Naive thymus-derived CD8-positive, alpha-beta T cell (primary cell): ENCODE measurements at regions not wholly inside any gene's neighbourhood (a gene's known extent, or its start where the extent isn't known, plus 50 kb on each side); places are given as distances from the start of the nearest gene placed in this dataset.

Experiments
- ATAC-seq, 2 donors: fragments of 150-1000 bp; cut with Tn5 transposase in 1 of 2; sonication (Bioruptor Pico), chemical (Tn5 transposase) in 1 of 2; 1 replicate in 1 of 2; 2 replicates in 1 of 2; pipeline ENCODE4 v1.10.0; 2021; ENCODE audit warnings: mild to moderate bottlenecking in 2 of 2, moderate library complexity in 2 of 2
- POLR2A ChIA-PET: fragments of 350-600 bp; sonication (Branson Sonifier 250); formaldehyde crosslinking; loops from one replicate; lab custom pipeline; 2021; ENCODE audit warnings: antibody characterized with exemption; lab: Charles Lee
- DNase-seq, 10 donors: peaks; one replicate each; pipeline versions ENCODE4 v3.0.0 to v3.0.0-alpha.2; 2020 to 2022
- H3K27ac Mint-ChIP-seq, 10 donors: one replicate each; pipeline ENCODE4 v1.8.0; 2020 to 2022; ENCODE audit warnings: mild to moderate bottlenecking in 10 of 10, mixed read lengths in 10 of 10, moderate library complexity in 4 of 10, inconsistent platforms in 1 of 10
- H3K27me3 Mint-ChIP-seq, 5 donors: one replicate each; pipeline ENCODE4 v1.8.0; 2021 to 2022; ENCODE audit warnings: mixed read lengths in 5 of 5
- H3K36me3 Mint-ChIP-seq, 3 donors: one replicate each; pipeline ENCODE4 v1.8.0; 2020 to 2022; ENCODE audit warnings: mixed read lengths in 3 of 3, mild to moderate bottlenecking in 2 of 3, inconsistent platforms in 1 of 3
- H3K4me1 Mint-ChIP-seq, 4 donors: one replicate each; pipeline ENCODE4 v1.8.0; 2021 to 2022; ENCODE audit warnings: mixed read lengths in 4 of 4
- H3K4me3 Mint-ChIP-seq, 10 donors: one replicate each; pipeline ENCODE4 v1.8.0; 2020 to 2022; ENCODE audit warnings: mild to moderate bottlenecking in 10 of 10, mixed read lengths in 10 of 10, moderate library complexity in 6 of 10, inconsistent platforms in 1 of 10
- H3K9me3 Mint-ChIP-seq, 9 donors: one replicate each; pipeline ENCODE4 v1.8.0; 2020 to 2022; ENCODE audit warnings: mixed read lengths in 9 of 9, mild to moderate bottlenecking in 3 of 9, inconsistent platforms in 1 of 9, moderate library complexity in 1 of 9

GRCh38 chr14:44081146-44081545 lies 425.9 kb downstream of the FSCB start:
- POLR2A ChIA-PET, result no interaction called here
- H3K27me3 Mint-ChIP-seq, result no peaks in the 10 kb centered on the region
- H3K36me3 Mint-ChIP-seq, result no peaks in the 10 kb centered on the region
- no peak overlapping the region for H3K4me3 Mint-ChIP-seq
- H3K9me3 Mint-ChIP-seq, result peaks cover 0 to 37% (median 10%) of the 10 kb centered on the region in 9 donors
- ATAC-seq, result no peak
- H3K4me1 Mint-ChIP-seq, result no peaks in the 10 kb centered on the region
- DNase-seq, result no peak
- no peak overlapping the region for H3K27ac Mint-ChIP-seq

- Mint-ChIP-seq H3K27ac (no peak overlapping the region), H3K36me3 (no peaks in the 10 kb centered on the region), H3K4me1 (no peaks in the 10 kb centered on the region), H3K9me3 (peaks cover 0 to 14% (median 2%) of the 10 kb centered on the region in 9 donors), H3K27me3 (no peaks in the 10 kb centered on the region), H3K4me3 (no peak overlapping the region)
- DNase-seq (no peak), ATAC-seq (no peak)
- POLR2A ChIA-PET, result no interaction called here
Measured at GRCh38 chr14:44070046-44070445, 437.0 kb downstream of the FSCB start.

GRCh38 chr14:44053422-44053821 lies 453.7 kb downstream of the FSCB start:
- no peak for DNase-seq
- no peak for ATAC-seq
- Mint-ChIP-seq H3K4me3 (no peak overlapping the region), H3K9me3 (peaks cover 0 to 25% (median 10%) of the 10 kb centered on the region in 9 donors), H3K27me3 (no peaks in the 10 kb centered on the region), H3K4me1 (no peaks in the 10 kb centered on the region), H3K36me3 (no peaks in the 10 kb centered on the region), H3K27ac (no peak overlapping the region)
- POLR2A ChIA-PET, result no interaction called here

GRCh38 chr14:44041700-44042099 lies 465.4 kb downstream of the FSCB start:
- DNase-seq (no peak), ATAC-seq (no peak)
- no peaks in the 10 kb centered on the region for H3K4me1 Mint-ChIP-seq
- H3K4me3 Mint-ChIP-seq, result no peak overlapping the region
- no peaks in the 10 kb centered on the region for H3K27me3 Mint-ChIP-seq
- H3K27ac Mint-ChIP-seq, result no peak overlapping the region
- peaks cover 2 to 48% (median 19%) of the 10 kb centered on the region in 9 donors for H3K9me3 Mint-ChIP-seq
- no peaks in the 10 kb centered on the region for H3K36me3 Mint-ChIP-seq
- POLR2A ChIA-PET, result no interaction called here

- no peaks in the 10 kb centered on the region for H3K27me3 Mint-ChIP-seq
- no peak overlapping the region for H3K4me3 Mint-ChIP-seq
- no peak overlapping the region for H3K27ac Mint-ChIP-seq
- no peaks in the 10 kb centered on the region for H3K36me3 Mint-ChIP-seq
- peaks cover 0 to 38% (median 13%) of the 10 kb centered on the region in 9 donors for H3K9me3 Mint-ChIP-seq
- no peaks in the 10 kb centered on the region for H3K4me1 Mint-ChIP-seq
- no peak for ATAC-seq
- POLR2A ChIA-PET, result no interaction called here
- no peak for DNase-seq
Measured at GRCh38 chr14:44040561-44040960, 466.5 kb downstream of the FSCB start.

GRCh38 chr14:44036248-44036647 lies 470.8 kb downstream of the FSCB start:
- ATAC-seq, result no peak
- Mint-ChIP-seq H3K27ac (no peak overlapping the region), H3K9me3 (peaks cover 2 to 34% (median 12%) of the 10 kb centered on the region in 9 donors), H3K4me1 (no peaks in the 10 kb centered on the region), H3K27me3 (no peaks in the 10 kb centered on the region), H3K36me3 (no peaks in the 10 kb centered on the region), H3K4me3 (no peak overlapping the region)
- POLR2A ChIA-PET, result no interaction called here
- DNase-seq, result no peak

- H3K4me1 Mint-ChIP-seq, result no peaks in the 10 kb centered on the region
- POLR2A ChIA-PET, result no interaction called here
- no peaks in the 10 kb centered on the region for H3K36me3 Mint-ChIP-seq
- H3K27ac Mint-ChIP-seq, result no peak overlapping the region
- peaks cover 2 to 34% (median 12%) of the 10 kb centered on the region in 9 donors for H3K9me3 Mint-ChIP-seq
- ATAC-seq (no peak), DNase-seq (no peak)
- H3K4me3 Mint-ChIP-seq, result no peak overlapping the region
- no peaks in the 10 kb centered on the region for H3K27me3 Mint-ChIP-seq
Measured at GRCh38 chr14:44035707-44036106, 471.4 kb downstream of the FSCB start.

- H3K4me3 Mint-ChIP-seq, result no peak overlapping the region
Measured at GRCh38 chr14:44030831-44031383, 476.2 kb downstream of the FSCB start.

GRCh38 chr14:44029933-44030332 lies 477.1 kb downstream of the FSCB start:
- ATAC-seq (no peak), DNase-seq (no peak)
- peaks cover 0 to 11% (median 2%) of the 10 kb centered on the region in 9 donors for H3K9me3 Mint-ChIP-seq
- no peaks in the 10 kb centered on the region for H3K27me3 Mint-ChIP-seq
- no peaks in the 10 kb centered on the region for H3K4me1 Mint-ChIP-seq
- POLR2A ChIA-PET, result no interaction called here
- H3K27ac Mint-ChIP-seq, result no peak overlapping the region
- no peaks in the 10 kb centered on the region for H3K36me3 Mint-ChIP-seq
- H3K4me3 Mint-ChIP-seq, result no peak overlapping the region

More at GRCh38 chr14:44030831-44031383, 476.2 kb downstream of the FSCB start:
- H3K9me3 Mint-ChIP-seq, result peaks cover 0 to 12% (median 2%) of the 10 kb centered on the region in 9 donors
- no peaks in the 10 kb centered on the region for H3K4me1 Mint-ChIP-seq
- H3K27me3 Mint-ChIP-seq, result no peaks in the 10 kb centered on the region
- no peak for DNase-seq
- H3K27ac Mint-ChIP-seq, result no peak overlapping the region
- no peak for ATAC-seq
- POLR2A ChIA-PET, result no interaction called here
- no peaks in the 10 kb centered on the region for H3K36me3 Mint-ChIP-seq

- ATAC-seq (no peak), DNase-seq (no peak)
- Mint-ChIP-seq H3K9me3 (peaks cover 2 to 20% (median 10%) of the 10 kb centered on the region in 9 donors), H3K27ac (no peak overlapping the region), H3K4me1 (no peaks in the 10 kb centered on the region), H3K36me3 (no peaks in the 10 kb centered on the region), H3K4me3 (no peak overlapping the region), H3K27me3 (no peaks in the 10 kb centered on the region)
- POLR2A ChIA-PET, result no interaction called here
Measured at GRCh38 chr14:44027397-44027796, 479.7 kb downstream of the FSCB start.

- POLR2A ChIA-PET, result no interaction called here
- H3K36me3 Mint-ChIP-seq, result no peaks in the 10 kb centered on the region
- no peak overlapping the region for H3K4me3 Mint-ChIP-seq
- H3K27me3 Mint-ChIP-seq, result no peaks in the 10 kb centered on the region
- ATAC-seq, result no peak
- H3K4me1 Mint-ChIP-seq, result no peaks in the 10 kb centered on the region
- H3K9me3 Mint-ChIP-seq, result peaks cover 2 to 30% (median 12%) of the 10 kb centered on the region in 9 donors
- no peak for DNase-seq
- no peak overlapping the region for H3K27ac Mint-ChIP-seq
Measured at GRCh38 chr14:44010595-44010994, 496.5 kb downstream of the FSCB start.

- Mint-ChIP-seq H3K4me1 (no peaks in the 10 kb centered on the region), H3K4me3 (no peak overlapping the region), H3K9me3 (peaks cover 2 to 28% (median 10%) of the 10 kb centered on the region in 9 donors), H3K36me3 (no peaks in the 10 kb centered on the region), H3K27ac (no peak overlapping the region), H3K27me3 (no peaks in the 10 kb centered on the region)
- no peak for DNase-seq
- POLR2A ChIA-PET, result no interaction called here
- no peak for ATAC-seq
Measured at GRCh38 chr14:44010071-44010470, 497.0 kb downstream of the FSCB start.

GRCh38 chr14:44009642-44010041 lies 497.4 kb downstream of the FSCB start:
- no peaks in the 10 kb centered on the region for H3K36me3 Mint-ChIP-seq
- ATAC-seq, result no peak
- no peaks in the 10 kb centered on the region for H3K4me1 Mint-ChIP-seq
- H3K27me3 Mint-ChIP-seq, result no peaks in the 10 kb centered on the region
- no peak overlapping the region for H3K4me3 Mint-ChIP-seq
- POLR2A ChIA-PET, result no interaction called here
- H3K9me3 Mint-ChIP-seq, result peaks cover 2 to 28% (median 10%) of the 10 kb centered on the region in 9 donors
- H3K27ac Mint-ChIP-seq, result no peak overlapping the region
- no peak for DNase-seq

GRCh38 chr14:43988989-43989388 lies 518.1 kb downstream of the FSCB start:
- POLR2A ChIA-PET, result no interaction called here
- DNase-seq, result no peak
- no peak overlapping the region for H3K27ac Mint-ChIP-seq
- ATAC-seq, result no peak
- H3K27me3 Mint-ChIP-seq, result no peaks in the 10 kb centered on the region
- H3K9me3 Mint-ChIP-seq, result peaks cover 0 to 17% (median 4%) of the 10 kb centered on the region in 9 donors
- H3K4me3 Mint-ChIP-seq, result no peak overlapping the region
- no peaks in the 10 kb centered on the region for H3K4me1 Mint-ChIP-seq
- H3K36me3 Mint-ChIP-seq, result no peaks in the 10 kb centered on the region
